K562 (cell line): ENCODE measurements at regions not wholly inside any gene's neighbourhood (a gene's known extent, or its start where the extent isn't known, plus 50 kb on each side); places are given as distances from the start of the nearest gene placed in this dataset.

Source experiments
- CREB1 ChIP-seq, 2 experiments: sonication (generic) in 1 of 2; formaldehyde crosslinking in 1 of 2; IDR thresholded peaks; 2 replicates each; pipeline versions ENCODE4 v1.6.1 to v1.8.0; 2012 to 2022; ENCODE audit warnings: inconsistent platforms in 1 of 2, mild to moderate bottlenecking in 1 of 2, missing genetic modification reagents in 1 of 2, moderate library complexity in 1 of 2
- CTBP1 ChIP-seq: fragments of 450-650 bp; IDR thresholded peaks from 2 replicates; pipeline ENCODE4 v1.6.1; 2016; ENCODE audit warnings: borderline replicate concordance
- NEUROD1 ChIP-seq: fragments of 150-350 bp; IDR thresholded peaks from 2 replicates; pipeline ENCODE4 v1.6.1; 2014; ENCODE audit warnings: borderline replicate concordance, low read length, low read depth; ENCODE audit not compliant: partially characterized antibody
- NR1H2 ChIP-seq: sonication (generic); formaldehyde crosslinking; IDR thresholded peaks from 2 replicates; pipeline ENCODE4 v1.4.0; 2020; ENCODE audit warnings: mild to moderate bottlenecking, missing genetic modification reagents
- PTBP1 ChIP-seq: fragments of 200-400 bp; formaldehyde crosslinking; IDR thresholded peaks from 2 replicates; pipeline ENCODE4 v1.6.1; 2017; ENCODE audit warnings: low read depth, low read length
- RCOR1 ChIP-seq, 2 experiments: IDR thresholded peaks; 2 replicates each; pipeline ENCODE4 v1.6.1; 2012; ENCODE audit warnings: low read depth in 2 of 2, low read length in 2 of 2, borderline replicate concordance in 1 of 2, improper control_type of control experiment in 1 of 2
- SP1 ChIP-seq: sonication (generic); formaldehyde crosslinking; IDR thresholded peaks from 2 replicates; pipeline ENCODE4 v1.8.1; 2022; ENCODE audit warnings: mild to moderate bottlenecking, missing genetic modification reagents
- ZNF766 ChIP-seq: fragments of 200-800 bp; sonication (Bioruptor generic); conservative IDR thresholded peaks from 2 replicates; pipeline ENCODE4 v1.6.1; 2016; ENCODE audit warnings: missing genetic modification characterization, missing compliant biosample characterization
- TF ChIP-seq, protein P1 (sequence below), 3 experiments: IDR thresholded peaks in 2 of 3; conservative IDR thresholded peaks in 1 of 3; 2 replicates each; pipeline ENCODE4 v1.5.1; 2011 to 2012; ENCODE audit warnings: low read length in 3 of 3, mild to moderate bottlenecking in 3 of 3, control low read depth in 2 of 3, improper control_type of control experiment in 1 of 3, inconsistent platforms in 1 of 3, low read depth in 1 of 3, mixed read lengths in 1 of 3, moderate library complexity in 1 of 3; ENCODE audit not compliant: insufficient read depth in 2 of 3
- TF ChIP-seq, protein P2 (sequence below): sonication (generic); formaldehyde crosslinking; IDR thresholded peaks from 2 replicates; pipeline ENCODE4 v1.4.0; 2020; ENCODE audit warnings: mild to moderate bottlenecking, missing genetic modification reagents
- TF ChIP-seq, protein P3 (sequence below): sonication (generic); formaldehyde crosslinking; IDR thresholded peaks from 2 replicates; pipeline ENCODE4 v1.8.0; 2023; ENCODE audit warnings: mild to moderate bottlenecking, missing genetic modification reagents

DNA sequence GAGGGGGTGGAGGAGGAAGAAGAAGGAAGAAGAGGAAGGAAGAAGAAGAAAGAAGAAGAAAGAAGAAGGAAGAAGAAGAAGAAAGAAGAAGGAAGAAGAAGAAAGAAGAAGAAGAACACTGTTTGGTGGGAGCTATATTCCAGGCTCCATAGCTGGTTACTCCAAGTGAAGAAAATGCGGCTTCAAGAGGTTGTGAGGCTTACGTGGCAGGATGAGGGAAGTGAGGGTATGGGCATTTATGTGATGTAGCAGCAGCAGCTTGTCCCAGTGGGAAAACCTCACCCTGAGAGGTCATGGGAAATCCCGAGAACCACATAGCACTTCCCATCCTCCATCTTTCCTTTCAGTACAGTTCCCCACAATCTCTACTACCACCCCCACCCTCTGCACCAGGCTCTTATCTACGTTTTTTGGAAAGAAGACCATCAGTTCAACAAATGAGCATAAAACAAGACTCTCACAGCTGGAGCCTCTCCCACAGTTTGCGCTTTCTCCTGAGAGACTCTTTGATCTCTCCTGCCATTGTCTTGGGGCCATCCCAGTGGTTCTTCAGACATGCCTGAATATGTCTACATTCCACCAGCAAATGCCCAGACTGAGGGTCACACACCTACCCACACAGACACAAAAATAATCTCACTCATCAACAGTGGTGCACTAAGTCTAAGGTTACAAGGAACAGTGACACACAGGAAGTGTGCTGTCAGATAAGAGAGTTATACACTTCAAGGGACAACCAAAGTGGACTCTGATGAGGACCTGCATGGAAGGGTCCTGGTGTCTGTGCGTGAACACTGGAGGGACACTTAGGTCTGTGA is 77.9 kb upstream of the KCNJ15 start:
- TF ChIP-seq, protein P1, sequence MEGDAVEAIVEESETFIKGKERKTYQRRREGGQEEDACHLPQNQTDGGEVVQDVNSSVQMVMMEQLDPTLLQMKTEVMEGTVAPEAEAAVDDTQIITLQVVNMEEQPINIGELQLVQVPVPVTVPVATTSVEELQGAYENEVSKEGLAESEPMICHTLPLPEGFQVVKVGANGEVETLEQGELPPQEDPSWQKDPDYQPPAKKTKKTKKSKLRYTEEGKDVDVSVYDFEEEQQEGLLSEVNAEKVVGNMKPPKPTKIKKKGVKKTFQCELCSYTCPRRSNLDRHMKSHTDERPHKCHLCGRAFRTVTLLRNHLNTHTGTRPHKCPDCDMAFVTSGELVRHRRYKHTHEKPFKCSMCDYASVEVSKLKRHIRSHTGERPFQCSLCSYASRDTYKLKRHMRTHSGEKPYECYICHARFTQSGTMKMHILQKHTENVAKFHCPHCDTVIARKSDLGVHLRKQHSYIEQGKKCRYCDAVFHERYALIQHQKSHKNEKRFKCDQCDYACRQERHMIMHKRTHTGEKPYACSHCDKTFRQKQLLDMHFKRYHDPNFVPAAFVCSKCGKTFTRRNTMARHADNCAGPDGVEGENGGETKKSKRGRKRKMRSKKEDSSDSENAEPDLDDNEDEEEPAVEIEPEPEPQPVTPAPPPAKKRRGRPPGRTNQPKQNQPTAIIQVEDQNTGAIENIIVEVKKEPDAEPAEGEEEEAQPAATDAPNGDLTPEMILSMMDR (IDR thresholded peaks at IDR 0.05 in 2 of 3, conservative IDR thresholded peaks at IDR 0.05 in 1 of 3; ENCODE audit: insufficient read depth in 2 of 3, low read depth in 1 of 3, low read length in 3 of 3), result no peak
- TF ChIP-seq RCOR1 (IDR thresholded peaks at IDR 0.05; ENCODE audit: borderline replicate concordance in 1 of 2, low read depth in 2 of 2, low read length in 2 of 2) (no peak), CTBP1 (no peak), NR1H2 (CRISPR knock-in tag) (no peak), ZNF766 (CRISPR knock-in tag) (no peak), PTBP1 (no peak), NEUROD1 (no peak), CREB1 (IDR thresholded peaks at IDR 0.05) (no peak), CREB1 (CRISPR knock-in tag; IDR thresholded peaks at IDR 0.05) (no peak), SP1 (CRISPR knock-in tag) (no peak)
- TF ChIP-seq, protein P2, sequence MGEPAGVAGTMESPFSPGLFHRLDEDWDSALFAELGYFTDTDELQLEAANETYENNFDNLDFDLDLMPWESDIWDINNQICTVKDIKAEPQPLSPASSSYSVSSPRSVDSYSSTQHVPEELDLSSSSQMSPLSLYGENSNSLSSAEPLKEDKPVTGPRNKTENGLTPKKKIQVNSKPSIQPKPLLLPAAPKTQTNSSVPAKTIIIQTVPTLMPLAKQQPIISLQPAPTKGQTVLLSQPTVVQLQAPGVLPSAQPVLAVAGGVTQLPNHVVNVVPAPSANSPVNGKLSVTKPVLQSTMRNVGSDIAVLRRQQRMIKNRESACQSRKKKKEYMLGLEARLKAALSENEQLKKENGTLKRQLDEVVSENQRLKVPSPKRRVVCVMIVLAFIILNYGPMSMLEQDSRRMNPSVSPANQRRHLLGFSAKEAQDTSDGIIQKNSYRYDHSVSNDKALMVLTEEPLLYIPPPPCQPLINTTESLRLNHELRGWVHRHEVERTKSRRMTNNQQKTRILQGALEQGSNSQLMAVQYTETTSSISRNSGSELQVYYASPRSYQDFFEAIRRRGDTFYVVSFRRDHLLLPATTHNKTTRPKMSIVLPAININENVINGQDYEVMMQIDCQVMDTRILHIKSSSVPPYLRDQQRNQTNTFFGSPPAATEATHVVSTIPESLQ, result no peak
- TF ChIP-seq, protein P3, sequence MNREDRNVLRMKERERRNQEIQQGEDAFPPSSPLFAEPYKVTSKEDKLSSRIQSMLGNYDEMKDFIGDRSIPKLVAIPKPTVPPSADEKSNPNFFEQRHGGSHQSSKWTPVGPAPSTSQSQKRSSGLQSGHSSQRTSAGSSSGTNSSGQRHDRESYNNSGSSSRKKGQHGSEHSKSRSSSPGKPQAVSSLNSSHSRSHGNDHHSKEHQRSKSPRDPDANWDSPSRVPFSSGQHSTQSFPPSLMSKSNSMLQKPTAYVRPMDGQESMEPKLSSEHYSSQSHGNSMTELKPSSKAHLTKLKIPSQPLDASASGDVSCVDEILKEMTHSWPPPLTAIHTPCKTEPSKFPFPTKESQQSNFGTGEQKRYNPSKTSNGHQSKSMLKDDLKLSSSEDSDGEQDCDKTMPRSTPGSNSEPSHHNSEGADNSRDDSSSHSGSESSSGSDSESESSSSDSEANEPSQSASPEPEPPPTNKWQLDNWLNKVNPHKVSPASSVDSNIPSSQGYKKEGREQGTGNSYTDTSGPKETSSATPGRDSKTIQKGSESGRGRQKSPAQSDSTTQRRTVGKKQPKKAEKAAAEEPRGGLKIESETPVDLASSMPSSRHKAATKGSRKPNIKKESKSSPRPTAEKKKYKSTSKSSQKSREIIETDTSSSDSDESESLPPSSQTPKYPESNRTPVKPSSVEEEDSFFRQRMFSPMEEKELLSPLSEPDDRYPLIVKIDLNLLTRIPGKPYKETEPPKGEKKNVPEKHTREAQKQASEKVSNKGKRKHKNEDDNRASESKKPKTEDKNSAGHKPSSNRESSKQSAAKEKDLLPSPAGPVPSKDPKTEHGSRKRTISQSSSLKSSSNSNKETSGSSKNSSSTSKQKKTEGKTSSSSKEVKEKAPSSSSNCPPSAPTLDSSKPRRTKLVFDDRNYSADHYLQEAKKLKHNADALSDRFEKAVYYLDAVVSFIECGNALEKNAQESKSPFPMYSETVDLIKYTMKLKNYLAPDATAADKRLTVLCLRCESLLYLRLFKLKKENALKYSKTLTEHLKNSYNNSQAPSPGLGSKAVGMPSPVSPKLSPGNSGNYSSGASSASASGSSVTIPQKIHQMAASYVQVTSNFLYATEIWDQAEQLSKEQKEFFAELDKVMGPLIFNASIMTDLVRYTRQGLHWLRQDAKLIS (CRISPR knock-in tag), result no peak
